ENCODE measurements at regions not wholly inside any gene's neighbourhood (a gene's known extent, or its start where the extent isn't known, plus 50 kb on each side); places are given as distances from the start of the nearest gene placed in this dataset.

DNA sequence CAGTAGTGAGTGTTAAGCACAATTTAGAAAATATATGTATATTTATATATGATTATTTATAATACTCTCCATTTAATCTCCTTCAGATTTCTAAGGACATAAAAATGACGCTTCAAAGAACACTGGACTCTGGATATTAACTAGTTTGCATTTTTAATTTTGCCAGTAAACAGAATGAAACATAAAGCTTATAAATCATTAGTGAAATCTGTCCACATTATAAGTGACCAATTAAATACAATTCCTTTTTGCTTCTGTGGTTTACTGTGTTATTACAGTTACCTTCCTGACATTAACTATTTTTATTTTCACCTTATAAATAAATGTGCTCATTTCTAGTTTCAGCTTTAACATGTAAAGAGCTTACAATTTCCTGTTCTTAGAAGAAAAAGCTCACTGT, 1081.1 kb upstream of the EPHA6 start:
- no peak overlapping the region for H3K4me3 ChIP-seq (ENCODE audit: extremely low read depth in 1 of 4, insufficient read depth in 2 of 4, low read depth in 3 of 4, low read length in 4 of 4)
- H3K14ac ChIP-seq (ENCODE audit: insufficient read length): no peak overlapping the region
- peaks cover 0 to 5% (median 0%) of the 10 kb centered on the region in 4 experiments; a peak in 1 of 7 replicates for H3K4me1 ChIP-seq (replicated peaks in 1 of 4; ENCODE audit: control insufficient read depth in 3 of 4, insufficient read depth in 4 of 4, low read length in 3 of 4)
- H3K23me2 ChIP-seq (ENCODE audit: low read depth, low read length): no peaks in the 10 kb centered on the region
- H3K56ac ChIP-seq (replicated peaks; ENCODE audit: insufficient read length, low read depth, low read length): no peak overlapping the region
- H3K27me3 ChIP-seq (replicated peaks in 1 of 4; ENCODE audit: control insufficient read depth in 3 of 4, extremely low read depth in 1 of 4, insufficient read depth in 3 of 4, low read length in 3 of 4): no peaks in the 10 kb centered on the region
- H3K4ac ChIP-seq (replicated peaks; ENCODE audit: insufficient read length, low read depth, low read length): no peak overlapping the region
- no peak overlapping the region for H2BK15ac ChIP-seq (ENCODE audit: low read length)
- H3K36me3 ChIP-seq (ENCODE audit: control insufficient read depth in 2 of 4, insufficient read depth in 4 of 4, low read length in 3 of 4): no peaks in the 10 kb centered on the region
- H2AK5ac ChIP-seq (ENCODE audit: low read depth, low read length): no peak overlapping the region
- H4K91ac ChIP-seq (replicated peaks; ENCODE audit: insufficient read length, low read length): no peak overlapping the region
- no peaks in the 10 kb centered on the region for H3K9me3 ChIP-seq (ENCODE audit: insufficient read depth in 2 of 2, low read depth in 1 of 2, low read length in 1 of 2)
- H2BK120ac ChIP-seq (replicated peaks; ENCODE audit: low read depth, low read length): no peak overlapping the region
- no peak for DNase-seq (ENCODE audit: low read depth in 1 of 2, low spot score in 2 of 2)
- H2BK12ac ChIP-seq (ENCODE audit: low read depth, low read length): no peak overlapping the region
- CTCF ChIA-PET (ENCODE audit: partially characterized antibody): no interaction called here
- H3K23ac ChIP-seq (ENCODE audit: insufficient read length): no peak overlapping the region
- TF ChIP-seq CHD1 (IDR thresholded peaks at IDR 0.05; ENCODE audit: low read depth, low read length): no peak
- TF ChIP-seq SAP30 (IDR thresholded peaks at IDR 0.05; ENCODE audit: insufficient read depth, insufficient replicate concordance, low read length): no peak
- H4K20me1 ChIP-seq (replicated peaks in 1 of 2; ENCODE audit: control insufficient read depth in 1 of 2, insufficient read depth in 2 of 2, low read length in 2 of 2): no peaks in the 10 kb centered on the region
- FAIRE-seq: no peak
- H2BK5ac ChIP-seq (ENCODE audit: low read depth, low read length): no peak overlapping the region
- POLR2A ChIA-PET (ENCODE audit: partially characterized antibody): no interaction called here
- no peak overlapping the region for H3K18ac ChIP-seq (ENCODE audit: extremely low read depth, low read length)
- no peak overlapping the region for H2AFZ ChIP-seq (ENCODE audit: low read length)
- 97% methylated on average over 1 of the region's 1 CpG; no CpG with 5 or more reads in 1 of the 2 experiments for WGBS, 2 experiments (ENCODE audit: extremely low coverage in 1 of 2, insufficient coverage in 1 of 2, insufficient read length in 1 of 2, insufficient replicate concordance in 2 of 2, low coverage in 1 of 2, low lambda C conversion rate in 2 of 2, missing lambda C conversion rate in 1 of 2)
- no peak overlapping the region for H3K4me2 ChIP-seq (ENCODE audit: insufficient read depth in 1 of 2, low read depth in 2 of 2, low read length in 2 of 2)
- H3K9ac ChIP-seq (replicated peaks in 1 of 4; ENCODE audit: extremely low read depth in 1 of 4, low read depth in 3 of 4, low read length in 3 of 4): no peak overlapping the region
- H3K79me1 ChIP-seq (ENCODE audit: low read depth, low read length): no peaks in the 10 kb centered on the region
- H3K27ac ChIP-seq (ENCODE audit: low read depth, low read length): no peak overlapping the region
- no peaks in the 10 kb centered on the region for H3K79me2 ChIP-seq (ENCODE audit: control insufficient read depth in 1 of 2, insufficient read depth in 2 of 2, low read length in 2 of 2)
- no peak overlapping the region for H4K5ac ChIP-seq (ENCODE audit: insufficient read length, low read depth, low read length)
- no peak overlapping the region for H4K8ac ChIP-seq (ENCODE audit: extremely low read depth, insufficient read depth, low read length)
- no peak overlapping the region for H2BK20ac ChIP-seq (ENCODE audit: low read length)

Data from H1 (cell line).